ENCODE measurements at regions not wholly inside any gene's neighbourhood (a gene's known extent, or its start where the extent isn't known, plus 50 kb on each side); places are given as distances from the start of the nearest gene placed in this dataset.

DNA sequence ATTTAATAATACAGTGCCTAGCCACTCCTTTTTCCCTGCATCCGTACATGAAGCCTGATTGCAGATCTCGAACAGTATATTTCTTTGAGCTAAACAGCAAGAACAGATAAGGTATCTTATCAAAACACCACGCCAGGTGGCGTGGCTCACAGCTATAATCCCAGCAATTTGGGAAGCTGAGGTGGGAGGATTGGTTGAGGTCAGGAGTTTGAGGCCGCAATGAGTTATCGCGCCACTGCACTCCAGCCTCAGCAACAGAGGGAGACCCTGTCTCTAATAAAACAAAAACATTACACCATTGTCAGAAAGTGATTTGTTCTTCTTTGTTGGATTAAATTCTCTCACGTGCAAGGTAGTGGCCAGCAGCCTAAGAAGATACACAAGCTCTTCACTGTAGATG, 291.2 kb upstream of the DMRT1 start:
- Histone ChIP-seq H3K36me3 (ENCODE audit: insufficient read depth) (no peaks in the 10 kb centered on the region), H3K4me2 (no peak overlapping the region), H3K4me3 (no peak overlapping the region), H3K27ac (ENCODE audit: low read depth) (no peak overlapping the region), H4K20me1 (replicated peaks; ENCODE audit: insufficient read depth) (peaks cover 12% of the 10 kb centered on the region; the same call in 1 of the 2 replicates), H2AFZ (no peak overlapping the region), H3K27me3 (ENCODE audit: insufficient read depth) (no peaks in the 10 kb centered on the region), H3K9me2 (ENCODE audit: insufficient read depth) (no peaks in the 10 kb centered on the region), H3K4me1 (ENCODE audit: insufficient read depth) (peaks cover 11% of the 10 kb centered on the region), H3F3A (replicated peaks; ENCODE audit: low read depth) (0 out of 2 replicates have a peak, but pooled peaks cover 2% of the 10 kb centered on the region), H3K79me2 (replicated peaks; ENCODE audit: insufficient read depth) (peaks cover 21% of the 10 kb centered on the region)
- no peak for ATAC-seq
- no peak overlapping the region for H3K27ac Mint-ChIP-seq
- H3K36me3 Mint-ChIP-seq (ENCODE audit: low read depth): peaks cover 3% of the 10 kb centered on the region; the same call in 2 of the 3 replicates
- no peak for DNase-seq (ENCODE audit: low spot score)
- no peaks in the 10 kb centered on the region for H3K9me3 Mint-ChIP-seq
- H3K4me1 Mint-ChIP-seq: peaks cover 22% of the 10 kb centered on the region
- TF ChIP-seq, protein P1, sequence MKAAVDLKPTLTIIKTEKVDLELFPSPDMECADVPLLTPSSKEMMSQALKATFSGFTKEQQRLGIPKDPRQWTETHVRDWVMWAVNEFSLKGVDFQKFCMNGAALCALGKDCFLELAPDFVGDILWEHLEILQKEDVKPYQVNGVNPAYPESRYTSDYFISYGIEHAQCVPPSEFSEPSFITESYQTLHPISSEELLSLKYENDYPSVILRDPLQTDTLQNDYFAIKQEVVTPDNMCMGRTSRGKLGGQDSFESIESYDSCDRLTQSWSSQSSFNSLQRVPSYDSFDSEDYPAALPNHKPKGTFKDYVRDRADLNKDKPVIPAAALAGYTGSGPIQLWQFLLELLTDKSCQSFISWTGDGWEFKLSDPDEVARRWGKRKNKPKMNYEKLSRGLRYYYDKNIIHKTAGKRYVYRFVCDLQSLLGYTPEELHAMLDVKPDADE (IDR thresholded peaks at IDR 0.05): no peak
- no peak for TF ChIP-seq STAT1 (IDR thresholded peaks at IDR 0.05; ENCODE audit: unreplicated experiment)
- TF ChIP-seq, protein P2, sequence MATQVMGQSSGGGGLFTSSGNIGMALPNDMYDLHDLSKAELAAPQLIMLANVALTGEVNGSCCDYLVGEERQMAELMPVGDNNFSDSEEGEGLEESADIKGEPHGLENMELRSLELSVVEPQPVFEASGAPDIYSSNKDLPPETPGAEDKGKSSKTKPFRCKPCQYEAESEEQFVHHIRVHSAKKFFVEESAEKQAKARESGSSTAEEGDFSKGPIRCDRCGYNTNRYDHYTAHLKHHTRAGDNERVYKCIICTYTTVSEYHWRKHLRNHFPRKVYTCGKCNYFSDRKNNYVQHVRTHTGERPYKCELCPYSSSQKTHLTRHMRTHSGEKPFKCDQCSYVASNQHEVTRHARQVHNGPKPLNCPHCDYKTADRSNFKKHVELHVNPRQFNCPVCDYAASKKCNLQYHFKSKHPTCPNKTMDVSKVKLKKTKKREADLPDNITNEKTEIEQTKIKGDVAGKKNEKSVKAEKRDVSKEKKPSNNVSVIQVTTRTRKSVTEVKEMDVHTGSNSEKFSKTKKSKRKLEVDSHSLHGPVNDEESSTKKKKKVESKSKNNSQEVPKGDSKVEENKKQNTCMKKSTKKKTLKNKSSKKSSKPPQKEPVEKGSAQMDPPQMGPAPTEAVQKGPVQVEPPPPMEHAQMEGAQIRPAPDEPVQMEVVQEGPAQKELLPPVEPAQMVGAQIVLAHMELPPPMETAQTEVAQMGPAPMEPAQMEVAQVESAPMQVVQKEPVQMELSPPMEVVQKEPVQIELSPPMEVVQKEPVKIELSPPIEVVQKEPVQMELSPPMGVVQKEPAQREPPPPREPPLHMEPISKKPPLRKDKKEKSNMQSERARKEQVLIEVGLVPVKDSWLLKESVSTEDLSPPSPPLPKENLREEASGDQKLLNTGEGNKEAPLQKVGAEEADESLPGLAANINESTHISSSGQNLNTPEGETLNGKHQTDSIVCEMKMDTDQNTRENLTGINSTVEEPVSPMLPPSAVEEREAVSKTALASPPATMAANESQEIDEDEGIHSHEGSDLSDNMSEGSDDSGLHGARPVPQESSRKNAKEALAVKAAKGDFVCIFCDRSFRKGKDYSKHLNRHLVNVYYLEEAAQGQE (IDR thresholded peaks at IDR 0.05; ENCODE audit: unreplicated experiment): no peak
- no peak for TF ChIP-seq EZH2phosphoT487 (IDR thresholded peaks at IDR 0.05; ENCODE audit: unreplicated experiment)
- no peak for TF ChIP-seq CREB1 (CRISPR knock-in tag; IDR thresholded peaks at IDR 0.05; ENCODE audit: low read depth)
- TF ChIP-seq ZNF114 (CRISPR knock-in tag; IDR thresholded peaks at IDR 0.05): no peak
- no peak for TF ChIP-seq JUNB (IDR thresholded peaks at IDR 0.05; ENCODE audit: unreplicated experiment)
- TF ChIP-seq EZH2 (IDR thresholded peaks at IDR 0.05; ENCODE audit: low read depth, unreplicated experiment): no peak
- TF ChIP-seq, protein P3, sequence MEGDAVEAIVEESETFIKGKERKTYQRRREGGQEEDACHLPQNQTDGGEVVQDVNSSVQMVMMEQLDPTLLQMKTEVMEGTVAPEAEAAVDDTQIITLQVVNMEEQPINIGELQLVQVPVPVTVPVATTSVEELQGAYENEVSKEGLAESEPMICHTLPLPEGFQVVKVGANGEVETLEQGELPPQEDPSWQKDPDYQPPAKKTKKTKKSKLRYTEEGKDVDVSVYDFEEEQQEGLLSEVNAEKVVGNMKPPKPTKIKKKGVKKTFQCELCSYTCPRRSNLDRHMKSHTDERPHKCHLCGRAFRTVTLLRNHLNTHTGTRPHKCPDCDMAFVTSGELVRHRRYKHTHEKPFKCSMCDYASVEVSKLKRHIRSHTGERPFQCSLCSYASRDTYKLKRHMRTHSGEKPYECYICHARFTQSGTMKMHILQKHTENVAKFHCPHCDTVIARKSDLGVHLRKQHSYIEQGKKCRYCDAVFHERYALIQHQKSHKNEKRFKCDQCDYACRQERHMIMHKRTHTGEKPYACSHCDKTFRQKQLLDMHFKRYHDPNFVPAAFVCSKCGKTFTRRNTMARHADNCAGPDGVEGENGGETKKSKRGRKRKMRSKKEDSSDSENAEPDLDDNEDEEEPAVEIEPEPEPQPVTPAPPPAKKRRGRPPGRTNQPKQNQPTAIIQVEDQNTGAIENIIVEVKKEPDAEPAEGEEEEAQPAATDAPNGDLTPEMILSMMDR (conservative IDR thresholded peaks at IDR 0.05; ENCODE audit: low read depth in 2 of 2): no peak; a peak in 1 of 4 replicates
- TF ChIP-seq ZNF331 (CRISPR knock-in tag; IDR thresholded peaks at IDR 0.05; ENCODE audit: low read depth): no peak
- TF ChIP-seq NANOG (IDR thresholded peaks at IDR 0.05; ENCODE audit: borderline replicate concordance): no peak
- no peak for TF ChIP-seq POLR2AphosphoS5 (IDR thresholded peaks at IDR 0.05; ENCODE audit: low read depth)
- no peak overlapping the region for H3K4me3 Mint-ChIP-seq
- peaks cover 3% of the 10 kb centered on the region for H3K27me3 Mint-ChIP-seq (ENCODE audit: insufficient read depth, low read depth, poor library complexity)

All from GM23338 (cell line).